Inferior parietal cortex (tissue), 1 donor: ENCODE measurements at regions not wholly inside any gene's neighbourhood (a gene's known extent, or its start where the extent isn't known, plus 50 kb on each side); places are given as distances from the start of the nearest gene placed in this dataset.
"Not testable (repeated sequence)": the region's sequence is repeated elsewhere in the genome, so short reads cannot be mapped to it uniquely, and the experiment has no call there.

ENCODE experiments used
- DNase-seq: peaks from one replicate; pipeline ENCODE4 v3.0.0-alpha.2; 2016; ENCODE audit errors: extremely low spot score

DNA sequence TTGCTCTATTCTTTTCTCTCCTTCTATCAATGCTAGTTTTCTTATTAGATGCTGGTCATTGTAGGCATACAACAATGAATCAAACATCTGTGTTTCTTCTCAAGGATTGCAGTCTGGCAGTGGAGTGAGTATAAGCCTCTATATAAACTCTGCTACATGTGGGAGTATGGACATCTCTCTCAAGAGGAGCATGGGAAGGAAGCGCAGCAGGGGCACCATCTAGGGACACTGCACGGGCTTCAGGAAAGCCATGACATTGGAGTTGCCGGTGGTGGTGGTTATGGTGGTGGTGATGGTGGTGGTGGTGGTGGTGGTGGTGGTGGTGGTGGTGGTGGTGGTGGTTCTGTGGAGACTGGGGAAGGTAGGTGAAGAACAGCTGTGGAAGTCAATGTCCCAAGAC, 462.6 kb downstream of the RNF144A start:
- no peak for DNase-seq

DNA sequence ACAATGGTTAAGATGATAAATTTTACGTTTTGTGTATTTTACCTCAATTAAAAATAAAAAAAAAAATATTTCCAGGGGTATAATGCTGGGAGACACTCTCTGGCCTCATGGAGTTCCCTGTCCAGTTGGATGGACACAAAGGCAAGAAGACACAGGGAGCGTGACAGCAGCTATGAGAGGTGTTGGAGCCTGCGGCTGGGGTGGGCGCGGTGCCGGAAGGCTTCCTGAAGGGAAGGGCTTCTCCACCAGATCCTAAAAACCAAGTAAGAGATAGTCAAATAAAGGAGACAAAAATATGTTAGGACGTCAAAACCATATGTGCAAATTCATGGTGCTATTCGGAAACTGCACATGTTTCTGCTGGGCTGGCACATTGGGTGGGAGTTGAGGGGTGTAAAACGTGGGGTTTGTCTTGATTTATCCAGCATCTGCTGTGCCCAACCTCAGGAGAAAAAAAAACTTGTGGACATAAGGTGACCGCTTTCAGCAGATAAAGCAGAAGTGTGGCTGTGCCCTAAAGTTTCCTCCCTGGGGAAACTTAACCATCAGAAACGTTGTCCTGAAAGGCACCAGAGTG, 467.6 kb downstream of the RNF144A start:
- no peak for DNase-seq

DNA sequence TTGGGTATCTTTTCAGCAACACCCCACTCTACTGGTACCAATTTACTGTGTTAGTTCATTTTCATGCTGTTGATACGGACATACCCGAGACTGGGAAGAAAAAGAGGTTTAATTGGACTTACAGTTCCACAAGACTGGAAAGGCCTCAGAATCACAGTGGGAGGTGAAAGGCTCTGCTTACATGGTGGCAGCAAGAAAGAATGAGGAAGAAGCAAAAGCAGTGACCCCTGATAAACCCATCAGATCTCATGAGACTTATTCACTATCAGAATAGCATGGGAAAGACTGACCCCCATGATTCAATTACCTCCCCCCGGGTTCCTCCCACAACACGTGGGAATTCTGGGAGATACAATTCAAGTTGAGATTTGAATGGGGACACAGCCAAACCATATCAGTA, 473.1 kb downstream of the RNF144A start:
- not testable (repeated sequence) for DNase-seq

DNA sequence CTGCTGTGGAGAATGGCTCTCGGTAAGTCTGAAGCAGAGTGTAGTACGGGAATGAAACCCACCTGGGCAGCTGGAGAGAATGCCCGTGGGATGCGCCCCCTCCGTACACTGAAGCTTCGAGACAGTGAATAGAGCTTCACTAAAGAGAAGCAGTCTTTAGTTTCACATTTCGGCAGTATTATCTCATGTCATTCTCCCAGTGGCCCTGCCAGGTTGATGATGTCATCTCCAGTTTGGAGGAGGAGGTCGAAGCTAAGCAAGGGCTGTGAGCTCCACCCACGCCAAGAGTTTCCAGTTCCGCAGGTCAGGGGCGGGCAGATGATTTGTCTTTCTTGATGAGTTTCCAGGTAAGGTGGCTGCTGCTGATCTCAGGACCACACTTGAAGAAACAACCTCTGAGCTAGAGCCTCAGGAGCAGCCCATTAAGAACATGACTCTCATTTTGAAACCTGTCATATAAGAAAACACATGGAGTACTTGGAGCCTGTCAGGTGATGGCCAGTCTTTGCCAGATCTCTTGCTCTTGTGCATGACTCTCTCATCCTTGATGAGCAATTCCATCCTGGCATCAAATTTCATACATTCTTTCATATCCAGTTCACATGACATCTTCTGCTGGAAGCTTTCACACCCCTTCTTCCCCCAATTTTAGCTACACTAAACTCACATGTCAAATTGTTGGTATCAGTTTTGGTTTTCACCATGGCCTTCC, 475.0 kb downstream of the RNF144A start:
- DNase-seq: no peak

DNA sequence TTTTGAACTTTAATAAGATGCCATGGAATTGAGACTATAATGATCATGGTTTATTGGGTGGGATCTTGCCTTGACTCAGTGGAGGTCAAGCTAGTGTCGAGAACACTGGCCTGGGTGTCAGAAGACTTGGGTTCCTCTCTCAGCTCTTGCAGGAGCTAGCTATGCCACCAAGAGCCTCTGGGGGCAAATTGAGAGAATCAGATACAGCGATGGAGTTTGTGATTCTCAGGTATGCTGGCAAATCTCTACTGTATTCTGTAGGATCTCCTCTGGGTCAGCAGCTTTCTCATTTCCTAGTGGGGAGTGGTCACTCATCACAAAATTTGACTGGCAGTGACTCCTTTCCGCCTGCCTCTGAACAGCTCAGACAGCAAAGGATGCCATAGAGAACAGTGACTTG, 477.0 kb downstream of the RNF144A start:
- no peak for DNase-seq

DNA sequence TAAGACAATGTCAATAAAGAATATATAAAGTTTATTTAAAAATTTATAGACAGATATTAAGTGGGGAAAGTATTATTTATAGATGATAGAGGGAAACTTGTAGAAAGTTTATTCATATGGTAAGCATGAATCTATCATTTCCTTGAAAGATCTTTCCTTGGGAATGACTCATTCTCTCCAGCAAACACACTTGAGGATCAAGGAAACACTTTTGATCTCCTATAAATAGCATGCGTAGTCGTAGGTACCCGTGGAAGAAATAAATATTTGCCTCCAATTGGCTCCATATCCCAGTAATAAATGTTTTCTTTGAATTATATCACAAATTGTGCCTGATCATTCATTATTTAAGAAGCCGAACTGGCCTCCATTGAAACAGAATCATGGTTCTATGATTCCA, 483.4 kb downstream of the RNF144A start:
- no peak for DNase-seq

DNA sequence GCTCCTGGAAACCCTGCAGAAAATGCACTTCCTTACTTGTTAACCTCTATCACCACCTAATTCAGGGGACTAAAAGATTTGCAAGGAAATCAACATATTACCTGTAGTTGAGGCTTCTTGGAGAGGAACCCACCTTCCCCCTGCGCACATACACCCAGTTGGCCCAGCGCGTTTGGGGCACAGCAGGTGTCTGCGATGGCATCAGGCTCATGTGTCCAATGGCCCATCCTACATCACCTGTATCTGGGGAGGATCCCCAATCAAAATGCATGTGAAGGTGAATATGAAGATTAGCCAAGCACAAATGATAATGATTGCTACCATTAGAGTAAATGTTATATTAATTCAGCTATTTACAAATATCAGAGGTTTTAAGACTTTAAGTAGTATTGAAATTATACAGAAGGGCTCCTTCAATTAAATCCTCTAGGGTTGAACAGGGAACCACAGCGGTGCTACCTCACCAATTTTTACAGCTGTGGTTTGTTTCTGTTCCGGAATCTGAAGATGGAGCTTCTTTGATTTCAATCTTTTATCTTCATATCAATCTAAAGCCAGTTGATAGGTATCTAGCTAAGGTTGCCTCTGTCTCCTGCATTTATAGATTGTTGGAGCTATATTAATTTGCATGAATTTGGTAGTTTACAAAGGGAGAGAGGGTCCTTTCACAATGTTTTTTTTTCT, 486.0 kb downstream of the RNF144A start:
- no peak for DNase-seq

DNA sequence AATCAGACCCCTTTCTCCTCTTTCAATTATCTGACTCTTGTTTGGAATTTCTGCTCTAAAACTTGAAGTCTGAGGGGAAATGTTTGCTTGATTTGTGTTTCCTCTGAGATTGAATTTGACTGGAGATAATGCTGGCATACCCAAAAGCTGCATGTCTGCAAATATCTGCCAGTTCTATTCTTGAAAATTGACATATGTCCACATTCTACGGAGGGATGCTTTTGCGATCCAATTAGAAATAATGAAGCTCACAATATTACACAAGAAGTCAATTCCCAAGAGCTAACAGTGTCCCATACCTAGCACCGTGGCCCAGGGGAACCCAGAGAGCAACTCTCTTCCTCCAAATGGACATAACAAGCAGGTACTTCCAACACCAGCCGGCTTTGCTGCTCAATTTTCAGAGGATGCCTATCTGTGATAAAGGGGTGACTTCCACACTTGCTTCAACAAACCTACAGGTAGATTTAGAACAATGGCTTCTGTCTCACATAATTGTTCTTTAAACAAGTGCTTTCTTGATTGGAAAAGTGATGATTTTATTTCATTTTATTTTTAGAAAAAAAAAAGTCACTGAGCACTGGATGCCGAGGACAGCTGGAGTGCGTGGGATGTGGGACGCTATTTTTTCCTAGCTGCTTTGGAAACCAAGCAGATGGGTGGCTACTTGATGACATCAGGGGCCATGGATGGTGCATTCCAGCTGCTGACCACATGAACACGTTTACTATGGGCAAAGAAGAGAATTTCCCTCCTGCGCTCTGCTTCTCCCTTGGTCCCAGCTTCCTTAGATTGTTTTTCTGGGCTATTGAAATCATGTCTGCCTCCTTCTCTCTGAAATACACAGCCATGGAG, 488.9 kb downstream of the RNF144A start:
- no peak for DNase-seq

DNA sequence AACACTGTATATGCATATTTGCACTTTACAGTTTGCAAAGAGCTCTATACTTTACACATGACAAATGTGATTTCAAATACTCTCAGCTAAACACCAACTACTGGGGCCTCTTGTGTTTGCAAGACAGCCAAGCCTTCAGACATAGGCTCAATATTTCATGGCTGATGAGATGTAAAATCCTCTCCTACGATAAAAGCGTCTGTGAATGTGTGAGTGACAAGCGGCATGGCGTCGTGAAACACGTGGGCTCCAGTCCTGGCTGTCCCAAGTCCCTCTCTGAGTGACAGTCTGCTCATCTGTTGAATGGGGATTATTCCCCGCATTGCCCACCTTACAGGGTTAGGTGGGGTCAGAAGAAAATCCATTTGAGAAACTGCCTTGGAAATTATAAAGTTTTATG, 489.8 kb downstream of the RNF144A start:
- no peak for DNase-seq

DNA sequence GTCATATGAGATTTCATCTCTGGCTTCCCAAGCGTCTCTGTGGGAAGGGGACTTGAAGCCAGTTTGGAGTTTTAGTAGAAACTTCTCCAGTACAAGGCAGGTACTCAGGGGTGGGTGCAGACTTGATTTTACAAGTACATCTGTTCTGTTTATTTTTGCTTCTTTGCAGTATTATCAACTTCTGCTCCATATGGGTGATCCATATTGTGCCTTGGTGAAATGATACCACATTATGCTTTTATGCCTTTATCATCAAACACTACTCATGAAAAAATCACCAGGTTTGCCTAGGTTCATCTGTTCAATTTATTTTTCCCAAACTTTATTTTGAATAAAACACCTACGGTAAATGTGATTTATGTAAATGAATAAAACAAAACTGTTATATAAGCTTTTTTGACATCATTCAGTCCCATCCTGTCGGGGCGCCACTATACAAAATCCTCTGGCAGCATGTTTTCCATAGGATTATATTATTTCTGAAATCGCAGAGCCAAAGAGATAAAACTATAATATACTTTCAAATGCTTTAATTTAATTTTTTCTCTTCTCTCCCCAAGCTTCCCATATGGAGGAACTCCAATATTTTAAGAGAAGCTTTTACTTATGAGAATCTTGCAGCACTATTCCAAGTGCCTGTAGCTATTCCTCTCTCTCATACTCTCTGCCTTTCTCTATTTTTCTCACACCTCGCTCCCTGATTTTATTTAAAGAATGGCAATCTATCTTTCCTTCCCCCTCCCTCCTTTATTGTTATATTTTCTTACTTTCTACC, 490.9 kb downstream of the RNF144A start:
- no peak for DNase-seq

DNA sequence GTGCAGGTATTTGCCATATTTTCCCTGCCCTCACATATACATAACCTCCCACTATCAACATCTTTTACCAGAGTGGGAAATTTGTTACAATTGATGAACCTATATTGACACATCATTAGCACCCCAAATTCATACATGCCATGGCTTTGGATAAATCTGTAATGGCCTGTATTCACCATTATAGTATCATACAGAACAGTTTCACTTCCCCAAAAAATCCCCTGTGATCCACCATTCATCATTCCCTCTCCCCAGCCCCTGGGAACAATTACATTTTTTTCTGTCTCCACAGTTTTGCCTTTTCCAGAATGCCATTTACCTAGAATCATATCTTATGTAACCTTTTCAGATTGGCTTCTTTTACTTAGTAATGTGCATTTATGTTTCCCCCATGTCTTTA, 494.5 kb downstream of the RNF144A start:
- no peak for DNase-seq

DNA sequence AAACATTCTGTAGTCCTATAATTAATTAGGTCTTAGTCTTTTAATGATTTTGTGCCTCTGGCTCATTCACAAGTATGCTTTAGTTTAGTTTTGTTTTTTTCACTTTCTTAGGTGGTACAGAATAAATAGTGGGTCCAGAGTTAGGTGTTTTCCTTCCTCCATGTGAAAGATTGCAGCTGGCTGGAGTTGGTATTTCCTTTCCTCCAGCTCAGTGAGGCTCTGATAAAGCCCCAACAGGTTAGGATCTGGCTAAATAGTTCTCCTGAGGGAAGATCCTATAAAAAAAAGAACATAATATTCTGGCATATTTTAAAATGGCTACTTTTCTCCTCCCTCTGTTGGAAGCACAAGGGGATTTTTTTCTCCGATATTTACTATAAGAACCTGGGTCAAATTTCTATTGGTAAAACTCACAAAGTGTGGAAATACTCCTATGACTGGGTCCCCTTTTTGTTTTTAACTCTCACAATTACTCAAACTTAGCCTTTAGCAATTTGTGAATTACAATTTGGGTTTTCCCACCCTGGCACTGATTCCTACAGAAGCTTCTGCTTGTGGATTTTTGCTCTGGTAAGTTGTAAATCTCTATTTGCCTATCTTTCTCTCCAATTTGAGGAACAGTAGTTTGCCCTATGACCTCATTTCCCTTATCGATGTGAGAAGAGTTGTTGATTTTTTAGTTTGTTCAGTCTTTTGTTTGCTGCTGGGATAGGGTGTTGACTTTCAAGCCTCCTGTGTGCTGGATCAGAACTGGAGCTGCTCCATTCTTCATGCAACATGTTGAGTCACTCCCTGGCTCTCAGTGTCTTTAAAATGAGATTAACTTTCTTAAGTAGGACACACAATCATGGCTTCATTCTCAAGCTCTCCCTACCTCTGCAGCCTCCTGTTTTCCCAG, 500.9 kb downstream of the RNF144A start:
- DNase-seq: no peak

DNA sequence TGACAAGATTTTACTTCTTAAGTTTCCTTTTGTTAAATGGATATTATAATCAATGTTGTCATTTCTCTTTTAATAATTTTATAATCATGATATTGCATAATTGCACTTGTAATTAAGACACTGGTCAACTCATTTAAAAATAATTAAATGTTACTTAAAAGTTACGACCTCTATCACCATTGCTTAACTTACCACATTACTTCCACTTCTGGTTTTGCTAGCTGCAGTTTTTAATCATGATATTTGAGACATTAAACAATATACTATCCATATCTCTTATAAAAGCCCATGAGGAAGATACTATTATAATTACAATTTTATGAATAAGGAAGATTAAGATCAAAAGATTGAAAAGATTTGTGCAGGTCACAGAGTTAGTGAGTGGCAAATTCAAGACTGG, 502.0 kb downstream of the RNF144A start:
- no peak for DNase-seq

DNA sequence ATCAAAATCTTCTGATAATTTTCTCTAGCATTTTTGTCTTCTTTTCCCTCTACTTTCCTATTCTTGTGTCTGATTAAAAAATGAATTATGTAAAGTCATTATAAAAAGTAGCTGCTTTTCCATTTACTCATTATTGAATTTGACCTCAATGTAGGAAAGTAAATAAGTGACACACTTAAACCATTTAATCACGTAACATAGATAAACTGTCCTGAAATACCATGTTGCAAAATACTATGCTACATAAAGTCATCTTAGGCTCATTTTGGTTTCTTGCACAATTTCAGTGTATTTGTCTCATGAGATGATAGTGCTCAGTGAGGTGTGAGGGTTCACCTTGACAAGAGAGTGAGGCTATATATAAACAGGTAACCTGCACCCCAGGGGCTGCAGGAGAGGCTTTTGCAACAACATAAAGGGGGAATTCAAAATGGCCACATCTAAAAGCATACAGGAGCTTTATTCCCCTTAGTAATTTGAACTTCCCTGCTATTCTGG, 502.7 kb downstream of the RNF144A start:
- no peak for DNase-seq

DNA sequence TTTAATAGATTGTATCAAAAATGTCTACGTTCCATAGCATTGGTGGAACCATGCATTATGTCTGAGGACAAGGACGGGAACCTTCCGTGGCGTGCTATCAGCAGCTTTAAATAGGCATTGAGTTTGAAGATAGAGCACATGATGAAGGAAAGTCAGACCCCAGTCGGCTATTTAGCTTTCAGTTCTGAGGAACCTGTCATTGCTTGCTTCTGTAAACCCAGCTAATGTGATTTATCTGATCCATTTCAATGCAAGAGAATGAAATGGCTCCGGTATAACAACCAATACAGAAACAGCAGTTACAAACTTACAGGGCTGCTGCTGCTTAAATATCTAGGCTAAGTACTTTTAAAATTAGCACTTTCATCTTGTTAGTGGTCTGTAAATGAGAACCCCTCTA, 503.3 kb downstream of the RNF144A start:
- no peak for DNase-seq

DNA sequence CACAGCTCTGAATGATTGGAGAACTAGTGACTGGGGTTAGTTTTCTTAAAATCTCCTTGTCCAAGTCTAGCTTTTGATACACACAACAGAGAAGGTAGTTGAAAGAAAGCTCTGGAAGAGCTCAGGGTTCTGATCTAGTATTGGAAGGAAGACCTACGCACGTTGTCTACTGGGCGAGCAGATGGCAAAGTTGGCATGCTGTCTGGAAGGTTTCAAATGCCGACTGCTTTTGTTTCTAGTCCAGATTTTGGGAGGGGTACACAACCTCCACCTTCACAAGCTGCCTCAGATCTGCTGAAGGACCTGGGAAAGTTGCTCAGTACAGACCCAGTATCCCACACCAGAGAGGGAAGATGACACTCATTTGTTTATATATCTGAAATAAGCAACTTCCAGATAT, 507.3 kb downstream of the RNF144A start:
- no peak for DNase-seq

DNA sequence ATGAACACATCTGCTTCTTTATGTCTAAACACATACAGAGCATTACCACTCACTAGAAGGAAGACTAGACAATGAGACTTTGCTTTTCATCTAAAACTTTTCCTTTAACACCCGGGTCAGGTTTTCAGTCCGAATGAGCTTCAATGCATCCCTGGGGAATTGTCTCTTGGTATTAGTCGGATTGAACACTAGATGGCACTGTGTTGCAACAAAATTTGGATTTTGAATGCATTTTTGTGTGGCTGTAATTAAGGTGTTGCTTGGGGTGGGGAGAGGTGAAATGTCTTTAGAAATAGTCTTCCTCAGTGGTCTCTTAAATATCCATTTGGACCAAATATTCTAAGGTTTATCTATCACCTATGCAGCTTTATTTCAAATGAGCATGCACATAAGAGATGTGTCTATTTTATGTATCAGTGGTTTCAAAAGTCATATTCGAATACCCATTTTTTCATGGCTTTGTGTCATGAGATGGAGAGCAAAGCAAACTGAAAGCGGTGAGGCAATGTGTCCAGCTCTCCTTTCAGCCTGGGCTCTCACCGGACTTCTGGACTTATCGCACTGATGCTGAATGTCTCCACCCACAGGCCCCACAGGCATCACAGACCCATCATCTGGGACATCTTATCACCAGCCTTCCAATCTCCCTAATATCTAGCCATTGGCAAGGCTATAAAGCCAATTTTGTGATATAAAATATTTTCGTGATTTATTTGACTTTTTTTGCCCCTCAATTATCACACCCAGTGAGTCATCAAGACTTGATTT, 510.3 kb downstream of the RNF144A start:
- DNase-seq: peak; percentile 81

DNA sequence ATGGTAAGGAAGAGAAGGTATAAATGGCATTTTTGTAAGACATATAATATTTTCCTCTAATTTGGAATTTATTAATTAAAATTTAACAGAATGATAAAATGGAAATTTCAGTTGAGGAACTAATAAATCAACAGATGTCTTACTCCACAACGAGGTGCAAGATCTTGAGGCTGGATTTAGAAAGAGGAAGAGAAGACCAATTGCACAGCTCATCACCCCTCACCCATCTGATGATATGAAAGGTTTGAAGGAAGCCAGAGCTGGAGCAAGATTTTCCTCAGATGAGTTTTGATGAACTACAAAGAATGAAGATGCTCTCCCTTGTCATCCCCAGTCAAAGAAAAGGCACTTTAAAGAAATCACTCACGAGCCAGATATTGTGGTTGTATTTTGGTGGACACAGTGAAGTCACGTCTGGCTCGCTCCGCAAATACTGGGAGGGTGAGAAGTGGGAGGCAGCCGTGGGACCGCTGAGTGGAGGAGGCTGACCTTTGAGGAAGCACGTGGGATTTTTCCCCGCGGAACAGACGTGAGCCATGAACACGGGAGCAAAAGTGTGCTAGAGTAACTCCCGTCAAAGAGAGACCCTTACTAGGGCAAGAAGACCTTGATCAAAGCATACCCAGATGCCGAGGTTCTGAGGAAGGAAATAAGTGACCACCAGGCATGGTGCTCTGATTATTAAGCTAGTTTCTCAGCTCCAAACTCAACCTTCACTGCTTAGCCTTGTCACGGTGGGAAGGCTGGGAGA, 511.4 kb downstream of the RNF144A start:
- DNase-seq: no peak

DNA sequence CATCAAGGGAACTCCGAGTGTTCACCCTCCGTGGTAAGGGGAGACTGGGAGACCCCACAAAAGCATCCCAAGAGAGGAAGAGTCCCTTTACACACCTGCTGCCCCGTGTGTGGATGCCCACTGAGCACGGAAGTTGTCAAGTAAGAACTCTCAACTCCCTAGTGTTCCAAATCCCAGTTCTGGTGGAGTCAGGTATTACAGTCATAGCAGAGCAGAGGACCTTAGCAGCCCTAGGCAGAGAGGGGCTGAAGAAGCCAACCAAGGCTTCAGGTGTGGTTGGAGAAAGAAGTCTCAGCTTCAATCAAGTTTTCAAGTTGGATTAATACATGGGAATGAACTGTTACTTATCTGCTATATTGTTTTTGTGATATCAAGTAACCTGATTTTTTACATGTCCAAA, 512.5 kb downstream of the RNF144A start:
- DNase-seq: no peak
